Liver (tissue), 8 donors: ENCODE measurements at regions not wholly inside any gene's neighbourhood (a gene's known extent, or its start where the extent isn't known, plus 50 kb on each side); places are given as distances from the start of the nearest gene placed in this dataset.

Source experiments
- DNase-seq: peaks from one replicate; pipeline ENCODE4 v3.0.0-alpha.2; 2017; ENCODE audit warnings: low spot score
- H3K27ac ChIP-seq, 2 donors: one replicate each; pipeline ENCODE4 v1.7.0; 2013; ENCODE audit warnings: inconsistent platforms in 2 of 2, low read length in 2 of 2, control low read depth in 1 of 2, low read depth in 1 of 2, mild to moderate bottlenecking in 1 of 2
- H3K27me3 ChIP-seq, 4 donors: one replicate each; pipeline versions ENCODE4 v1.6.1 to v1.7.0; 2013; ENCODE audit warnings: low read length in 3 of 4, inconsistent platforms in 1 of 4, mild to moderate bottlenecking in 1 of 4, moderate library complexity in 1 of 4; ENCODE audit not compliant: control insufficient read depth in 4 of 4, insufficient read depth in 4 of 4
- H3K36me3 ChIP-seq, 4 donors: one replicate each; pipeline versions ENCODE4 v1.6.1 to v1.7.0; 2013; ENCODE audit warnings: low read length in 3 of 4, mild to moderate bottlenecking in 3 of 4, low read depth in 1 of 4, moderate library complexity in 1 of 4; ENCODE audit not compliant: control insufficient read depth in 4 of 4, insufficient read depth in 3 of 4
- H3K4me1 ChIP-seq, 4 donors: one replicate each; pipeline versions ENCODE4 v1.6.1 to v1.7.0; 2013; ENCODE audit warnings: low read length in 3 of 4, mild to moderate bottlenecking in 3 of 4, moderate library complexity in 1 of 4; ENCODE audit not compliant: control insufficient read depth in 4 of 4, insufficient read depth in 4 of 4
- H3K4me3 ChIP-seq, 3 donors: one replicate each; pipeline versions ENCODE4 v1.6.1 to v1.7.0; 2013; ENCODE audit warnings: low read length in 3 of 3, control low read depth in 1 of 3, low read depth in 1 of 3, mild to moderate bottlenecking in 1 of 3
- H3K9ac ChIP-seq, 2 donors: one replicate each; pipeline ENCODE4 v1.7.0; 2013; ENCODE audit warnings: low read length in 2 of 2, mild to moderate bottlenecking in 2 of 2, moderate library complexity in 2 of 2, control low read depth in 1 of 2, low read depth in 1 of 2
- H3K9me3 ChIP-seq, 4 donors: one replicate each; pipeline versions ENCODE4 v1.6.1 to v1.7.0; 2013; ENCODE audit warnings: low read length in 3 of 4; ENCODE audit not compliant: control insufficient read depth in 4 of 4
- EGR1 ChIP-seq, 2 donors: IDR thresholded peaks; 2 replicates each; pipeline ENCODE4 v1.6.1; 2016 to 2018; ENCODE audit warnings: antibody characterized with exemption in 2 of 2, low read depth in 2 of 2
- FOXA1 ChIP-seq: IDR thresholded peaks from 2 replicates; pipeline ENCODE4 v1.6.1; 2016; ENCODE audit warnings: antibody characterized with exemption
- FOXA2 ChIP-seq: IDR thresholded peaks from 2 replicates; pipeline ENCODE4 v1.6.1; 2016; ENCODE audit warnings: antibody characterized with exemption
- GABPA ChIP-seq, 2 donors: IDR thresholded peaks in 1 of 2; conservative IDR thresholded peaks in 1 of 2; 2 replicates each; pipeline ENCODE4 v1.6.1; 2016; ENCODE audit warnings: antibody characterized with exemption in 2 of 2, mild to moderate bottlenecking in 1 of 2, moderate library complexity in 1 of 2
- HNF4G ChIP-seq: IDR thresholded peaks from 2 replicates; pipeline ENCODE4 v1.6.1; 2016; ENCODE audit warnings: antibody characterized with exemption
- JUND ChIP-seq, 2 donors: IDR thresholded peaks; 2 replicates each; pipeline ENCODE4 v1.6.1; 2016; ENCODE audit warnings: antibody characterized with exemption in 2 of 2
- NR2F2 ChIP-seq: IDR thresholded peaks from 2 replicates; pipeline ENCODE4 v1.6.1; 2016; ENCODE audit warnings: antibody characterized with exemption
- RAD21 ChIP-seq, 2 donors: IDR thresholded peaks; 2 replicates each; pipeline ENCODE4 v1.6.1; 2016; ENCODE audit warnings: antibody characterized with exemption in 2 of 2, mild to moderate bottlenecking in 2 of 2
- RXRA ChIP-seq, 2 donors: IDR thresholded peaks; 2 replicates each; pipeline ENCODE4 v1.6.1; 2017 to 2018; ENCODE audit warnings: antibody characterized with exemption in 2 of 2, mild to moderate bottlenecking in 1 of 2
- YY1 ChIP-seq: IDR thresholded peaks from 2 replicates; pipeline ENCODE4 v1.6.1; 2016; ENCODE audit warnings: antibody characterized with exemption, mild to moderate bottlenecking
- WGBS: extraction: QIAGEN DNeasy Blood & Tissue Kit; methylation state at CpG from one replicate; pipeline ENCODE4 v1.1.7; 2013; 5-methylcytosine and 5-hydroxymethylcytosine counted together
- TF ChIP-seq, protein P1 (sequence below): IDR thresholded peaks from 2 replicates; pipeline ENCODE4 v1.6.1; 2016; ENCODE audit warnings: antibody characterized with exemption
- TF ChIP-seq, protein P2 (sequence below): IDR thresholded peaks from 2 replicates; pipeline ENCODE4 v1.6.1; 2016; ENCODE audit warnings: antibody characterized with exemption, mild to moderate bottlenecking
- TF ChIP-seq, protein P3 (sequence below): IDR thresholded peaks from 2 replicates; pipeline ENCODE4 v1.6.1; 2016; ENCODE audit warnings: antibody characterized with exemption
- TF ChIP-seq, protein P4 (sequence below): IDR thresholded peaks from 2 replicates; pipeline ENCODE4 v1.6.1; 2016; ENCODE audit warnings: antibody characterized with exemption
- TF ChIP-seq, protein P5 (sequence below): fragments of 150-350 bp; IDR thresholded peaks from 2 replicates; pipeline ENCODE4 v1.5.1; 2017; ENCODE audit warnings: improper control_type of control experiment, low read depth, low read length; ENCODE audit not compliant: missing input control
- donor health status: healthy.
- donor health status: healthy.
- donor health status: healthy.
- donor health status: healthy.
- donor health status: healthy.

DNA sequence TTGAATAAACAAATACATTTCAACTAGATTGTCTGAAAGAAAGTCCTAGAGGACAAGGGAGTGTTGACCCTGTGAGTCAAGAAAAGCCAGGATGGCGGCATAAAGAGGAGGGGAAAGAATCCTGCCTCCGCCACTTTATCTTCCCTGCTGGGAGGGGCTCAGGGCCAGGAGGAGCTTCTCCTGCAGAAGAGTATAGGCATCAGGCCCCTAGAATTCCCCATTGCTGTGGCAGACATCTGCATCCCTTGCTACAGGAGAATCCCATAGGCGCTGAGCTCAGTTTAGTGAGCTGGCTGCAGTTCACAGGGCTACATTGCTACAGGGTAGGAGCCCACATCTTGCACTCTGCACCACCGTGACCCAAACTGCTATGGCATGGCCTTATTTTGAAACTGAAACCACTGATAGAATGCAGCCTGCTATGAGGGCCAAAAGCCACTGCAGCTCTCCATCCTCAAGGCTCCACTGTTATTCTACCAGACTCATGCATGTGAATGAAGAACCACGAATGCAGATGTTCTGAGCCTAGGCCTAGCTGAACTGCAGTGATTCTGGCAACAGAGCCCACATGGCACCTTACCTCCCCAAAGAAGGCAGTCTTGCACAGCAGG is 941.4 kb upstream of the CTNND2 start:
- DNase-seq = no peak
- 77% methylated on average over 5 of the region's 5 CpGs for WGBS
- no peak overlapping the region for H3K9ac ChIP-seq
- H3K27me3 ChIP-seq = no peaks in the 10 kb centered on the region
- H3K9me3 ChIP-seq = no peaks in the 10 kb centered on the region
- H3K4me1 ChIP-seq = no peaks in the 10 kb centered on the region
- H3K4me3 ChIP-seq = no peak overlapping the region
- H3K36me3 ChIP-seq = no peaks in the 10 kb centered on the region
- H3K27ac ChIP-seq = no peak overlapping the region
- no peak for TF ChIP-seq JUND (IDR thresholded peaks at IDR 0.05)
- no peak for TF ChIP-seq FOXA1
- TF ChIP-seq EGR1 (IDR thresholded peaks at IDR 0.05; ENCODE audit: low read depth in 2 of 2) = no peak
- TF ChIP-seq, protein P1, sequence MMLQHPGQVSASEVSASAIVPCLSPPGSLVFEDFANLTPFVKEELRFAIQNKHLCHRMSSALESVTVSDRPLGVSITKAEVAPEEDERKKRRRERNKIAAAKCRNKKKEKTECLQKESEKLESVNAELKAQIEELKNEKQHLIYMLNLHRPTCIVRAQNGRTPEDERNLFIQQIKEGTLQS = no peak
- TF ChIP-seq, protein P2, sequence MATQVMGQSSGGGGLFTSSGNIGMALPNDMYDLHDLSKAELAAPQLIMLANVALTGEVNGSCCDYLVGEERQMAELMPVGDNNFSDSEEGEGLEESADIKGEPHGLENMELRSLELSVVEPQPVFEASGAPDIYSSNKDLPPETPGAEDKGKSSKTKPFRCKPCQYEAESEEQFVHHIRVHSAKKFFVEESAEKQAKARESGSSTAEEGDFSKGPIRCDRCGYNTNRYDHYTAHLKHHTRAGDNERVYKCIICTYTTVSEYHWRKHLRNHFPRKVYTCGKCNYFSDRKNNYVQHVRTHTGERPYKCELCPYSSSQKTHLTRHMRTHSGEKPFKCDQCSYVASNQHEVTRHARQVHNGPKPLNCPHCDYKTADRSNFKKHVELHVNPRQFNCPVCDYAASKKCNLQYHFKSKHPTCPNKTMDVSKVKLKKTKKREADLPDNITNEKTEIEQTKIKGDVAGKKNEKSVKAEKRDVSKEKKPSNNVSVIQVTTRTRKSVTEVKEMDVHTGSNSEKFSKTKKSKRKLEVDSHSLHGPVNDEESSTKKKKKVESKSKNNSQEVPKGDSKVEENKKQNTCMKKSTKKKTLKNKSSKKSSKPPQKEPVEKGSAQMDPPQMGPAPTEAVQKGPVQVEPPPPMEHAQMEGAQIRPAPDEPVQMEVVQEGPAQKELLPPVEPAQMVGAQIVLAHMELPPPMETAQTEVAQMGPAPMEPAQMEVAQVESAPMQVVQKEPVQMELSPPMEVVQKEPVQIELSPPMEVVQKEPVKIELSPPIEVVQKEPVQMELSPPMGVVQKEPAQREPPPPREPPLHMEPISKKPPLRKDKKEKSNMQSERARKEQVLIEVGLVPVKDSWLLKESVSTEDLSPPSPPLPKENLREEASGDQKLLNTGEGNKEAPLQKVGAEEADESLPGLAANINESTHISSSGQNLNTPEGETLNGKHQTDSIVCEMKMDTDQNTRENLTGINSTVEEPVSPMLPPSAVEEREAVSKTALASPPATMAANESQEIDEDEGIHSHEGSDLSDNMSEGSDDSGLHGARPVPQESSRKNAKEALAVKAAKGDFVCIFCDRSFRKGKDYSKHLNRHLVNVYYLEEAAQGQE = no peak
- TF ChIP-seq HNF4G = no peak
- no peak for TF ChIP-seq GABPA (IDR thresholded peaks at IDR 0.05 in 1 of 2, conservative IDR thresholded peaks at IDR 0.05 in 1 of 2)
- TF ChIP-seq, protein P3, sequence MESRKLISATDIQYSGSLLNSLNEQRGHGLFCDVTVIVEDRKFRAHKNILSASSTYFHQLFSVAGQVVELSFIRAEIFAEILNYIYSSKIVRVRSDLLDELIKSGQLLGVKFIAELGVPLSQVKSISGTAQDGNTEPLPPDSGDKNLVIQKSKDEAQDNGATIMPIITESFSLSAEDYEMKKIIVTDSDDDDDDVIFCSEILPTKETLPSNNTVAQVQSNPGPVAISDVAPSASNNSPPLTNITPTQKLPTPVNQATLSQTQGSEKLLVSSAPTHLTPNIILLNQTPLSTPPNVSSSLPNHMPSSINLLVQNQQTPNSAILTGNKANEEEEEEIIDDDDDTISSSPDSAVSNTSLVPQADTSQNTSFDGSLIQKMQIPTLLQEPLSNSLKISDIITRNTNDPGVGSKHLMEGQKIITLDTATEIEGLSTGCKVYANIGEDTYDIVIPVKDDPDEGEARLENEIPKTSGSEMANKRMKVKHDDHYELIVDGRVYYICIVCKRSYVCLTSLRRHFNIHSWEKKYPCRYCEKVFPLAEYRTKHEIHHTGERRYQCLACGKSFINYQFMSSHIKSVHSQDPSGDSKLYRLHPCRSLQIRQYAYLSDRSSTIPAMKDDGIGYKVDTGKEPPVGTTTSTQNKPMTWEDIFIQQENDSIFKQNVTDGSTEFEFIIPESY = no peak
- TF ChIP-seq RXRA (IDR thresholded peaks at IDR 0.05) = no peak
- no peak for TF ChIP-seq YY1
- no peak for TF ChIP-seq RAD21 (IDR thresholded peaks at IDR 0.05)
- TF ChIP-seq, protein P4, sequence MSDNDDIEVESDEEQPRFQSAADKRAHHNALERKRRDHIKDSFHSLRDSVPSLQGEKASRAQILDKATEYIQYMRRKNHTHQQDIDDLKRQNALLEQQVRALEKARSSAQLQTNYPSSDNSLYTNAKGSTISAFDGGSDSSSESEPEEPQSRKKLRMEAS = no peak
- no peak for TF ChIP-seq FOXA2

- DNase-seq = no peak
- no peak overlapping the region for H3K4me3 ChIP-seq
- no peaks in the 10 kb centered on the region for H3K4me1 ChIP-seq
- no peak for TF ChIP-seq HNF4G
- TF ChIP-seq, protein P5, sequence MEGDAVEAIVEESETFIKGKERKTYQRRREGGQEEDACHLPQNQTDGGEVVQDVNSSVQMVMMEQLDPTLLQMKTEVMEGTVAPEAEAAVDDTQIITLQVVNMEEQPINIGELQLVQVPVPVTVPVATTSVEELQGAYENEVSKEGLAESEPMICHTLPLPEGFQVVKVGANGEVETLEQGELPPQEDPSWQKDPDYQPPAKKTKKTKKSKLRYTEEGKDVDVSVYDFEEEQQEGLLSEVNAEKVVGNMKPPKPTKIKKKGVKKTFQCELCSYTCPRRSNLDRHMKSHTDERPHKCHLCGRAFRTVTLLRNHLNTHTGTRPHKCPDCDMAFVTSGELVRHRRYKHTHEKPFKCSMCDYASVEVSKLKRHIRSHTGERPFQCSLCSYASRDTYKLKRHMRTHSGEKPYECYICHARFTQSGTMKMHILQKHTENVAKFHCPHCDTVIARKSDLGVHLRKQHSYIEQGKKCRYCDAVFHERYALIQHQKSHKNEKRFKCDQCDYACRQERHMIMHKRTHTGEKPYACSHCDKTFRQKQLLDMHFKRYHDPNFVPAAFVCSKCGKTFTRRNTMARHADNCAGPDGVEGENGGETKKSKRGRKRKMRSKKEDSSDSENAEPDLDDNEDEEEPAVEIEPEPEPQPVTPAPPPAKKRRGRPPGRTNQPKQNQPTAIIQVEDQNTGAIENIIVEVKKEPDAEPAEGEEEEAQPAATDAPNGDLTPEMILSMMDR = no peak
- no peak for TF ChIP-seq NR2F2
- no peak for TF ChIP-seq EGR1 (IDR thresholded peaks at IDR 0.05; ENCODE audit: low read depth in 2 of 2)
- no peak for TF ChIP-seq FOXA2
- TF ChIP-seq RXRA (IDR thresholded peaks at IDR 0.05) = no peak
- no peak for TF ChIP-seq FOXA1
- TF ChIP-seq YY1 = no peak
- TF ChIP-seq, protein P3 = no peak
- TF ChIP-seq GABPA (IDR thresholded peaks at IDR 0.05 in 1 of 2, conservative IDR thresholded peaks at IDR 0.05 in 1 of 2) = no peak
- WGBS = 50% methylated on average over 4 of the region's 4 CpGs
- no peaks in the 10 kb centered on the region for H3K9me3 ChIP-seq
- no peak overlapping the region for H3K27ac ChIP-seq
- H3K36me3 ChIP-seq = no peaks in the 10 kb centered on the region
- no peak overlapping the region for H3K9ac ChIP-seq
- H3K27me3 ChIP-seq = no peaks in the 10 kb centered on the region
These were observed 936.7 kb upstream of the CTNND2 start for GRCh38 chr5:12840972-12841371.
